ENCODE measurements at regions not wholly inside any gene's neighbourhood (a gene's known extent, or its start where the extent isn't known, plus 50 kb on each side); places are given as distances from the start of the nearest gene placed in this dataset.

DNA sequence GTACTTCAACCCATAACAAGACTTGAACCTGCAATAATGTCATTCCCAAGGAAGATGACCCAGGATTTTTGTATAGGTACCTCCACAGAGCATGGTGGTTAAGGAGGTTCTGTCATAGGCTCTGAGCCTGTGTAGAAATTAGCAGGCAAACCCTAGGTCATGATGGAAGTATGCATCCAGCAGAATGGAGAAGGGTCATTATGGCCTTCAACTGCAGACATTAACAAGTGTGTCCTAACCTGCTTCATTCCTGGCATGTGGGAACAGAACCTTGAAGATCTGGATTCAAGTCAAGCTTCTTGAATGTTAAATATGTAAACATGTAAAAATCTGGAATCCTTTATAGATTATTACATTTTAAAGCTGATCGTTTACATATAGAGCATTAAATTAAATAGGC is 116.2 kb upstream of the SLC38A4 start:
- H3K4me1 Mint-ChIP-seq (ENCODE audit: low read depth in 2 of 2) = no peaks in the 10 kb centered on the region
- no peaks in the 10 kb centered on the region for H3K9me3 Mint-ChIP-seq
- peaks cover 16 to 17% of the 10 kb centered on the region in 2 donors for H3K27me3 Mint-ChIP-seq
- no peak for DNase-seq
- no peak overlapping the region for H3K4me3 Mint-ChIP-seq
- H3K27ac Mint-ChIP-seq = no peak overlapping the region
- H3K36me3 Mint-ChIP-seq (ENCODE audit: insufficient read depth) = no peaks in the 10 kb centered on the region
- ATAC-seq (replicated peaks) = no peak

DNA sequence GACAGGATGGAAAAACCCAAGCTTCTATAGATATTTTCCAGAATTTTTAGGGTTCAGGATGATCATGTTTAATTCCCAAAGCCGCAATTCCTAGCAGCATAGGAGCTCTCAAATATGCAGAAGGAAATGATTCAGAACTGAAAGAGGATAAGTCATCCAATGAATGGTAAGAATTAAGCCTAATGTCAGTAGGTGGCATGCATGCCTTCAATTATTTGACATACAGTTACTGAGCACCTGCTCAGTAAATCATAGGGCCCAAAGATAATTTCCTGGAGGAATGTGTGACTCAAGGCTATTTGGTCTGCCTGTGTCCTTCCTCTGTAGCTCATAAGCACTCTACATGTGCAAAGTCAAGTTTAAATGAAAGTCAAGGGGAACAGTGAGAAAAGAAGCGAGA is 116.8 kb upstream of the SLC38A4 start:
- ATAC-seq (replicated peaks) = no peak
- H3K4me3 Mint-ChIP-seq = no peak overlapping the region
- H3K27me3 Mint-ChIP-seq = peaks cover 10 to 14% of the 10 kb centered on the region in 2 donors
- no peak for DNase-seq
- no peaks in the 10 kb centered on the region for H3K9me3 Mint-ChIP-seq
- no peaks in the 10 kb centered on the region for H3K36me3 Mint-ChIP-seq (ENCODE audit: insufficient read depth)
- H3K4me1 Mint-ChIP-seq (ENCODE audit: low read depth in 2 of 2) = no peaks in the 10 kb centered on the region
- H3K27ac Mint-ChIP-seq = no peak overlapping the region

DNA sequence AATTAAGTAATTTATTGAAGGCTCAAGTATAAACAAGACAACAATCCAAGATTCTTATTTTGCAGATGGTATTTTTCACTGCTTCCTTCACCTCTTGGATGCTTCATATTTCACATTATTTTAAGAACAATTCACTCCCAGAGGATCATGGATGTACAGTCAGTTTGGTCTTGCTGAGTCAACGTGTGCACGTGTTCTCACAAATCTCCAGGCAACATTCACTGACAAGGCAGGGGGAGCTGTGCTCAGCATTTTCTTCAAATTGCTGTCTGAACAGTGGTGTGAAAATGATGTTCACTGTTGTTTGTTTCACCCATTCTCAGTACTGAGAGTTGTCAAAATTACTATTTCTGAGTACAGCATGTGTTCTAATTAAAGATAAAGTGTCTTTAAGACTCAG is 118.3 kb upstream of the SLC38A4 start:
- no peak overlapping the region for H3K4me3 Mint-ChIP-seq
- ATAC-seq (replicated peaks) = no peak

DNA sequence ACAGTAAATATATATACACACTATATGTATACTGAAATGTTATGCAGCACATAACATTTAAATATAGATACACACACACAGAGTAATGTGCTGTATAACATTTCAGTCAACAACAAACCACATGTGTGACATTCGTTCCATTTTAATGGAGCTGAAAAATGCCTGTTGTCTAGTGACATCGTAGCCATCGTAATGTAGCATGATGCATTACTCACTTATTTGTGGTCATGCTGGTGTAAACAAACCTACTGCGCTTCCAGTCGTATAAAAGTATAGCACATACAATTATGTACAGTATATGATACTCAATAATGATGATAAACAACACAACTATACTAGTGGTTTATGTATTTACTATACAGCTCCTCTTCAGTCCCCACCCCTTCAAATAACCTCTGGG is 119.0 kb upstream of the SLC38A4 start:
- no peaks in the 10 kb centered on the region for H3K4me1 Mint-ChIP-seq (ENCODE audit: low read depth in 2 of 2)
- ATAC-seq (replicated peaks) (no peak), DNase-seq (no peak)
- peaks cover 0 to 7% of the 10 kb centered on the region in 2 donors for H3K27me3 Mint-ChIP-seq
- no peaks in the 10 kb centered on the region for H3K36me3 Mint-ChIP-seq (ENCODE audit: insufficient read depth)
- H3K9me3 Mint-ChIP-seq = no peaks in the 10 kb centered on the region
- no peak overlapping the region for H3K27ac Mint-ChIP-seq
- no peak overlapping the region for H3K4me3 Mint-ChIP-seq

More for the DNA sequence above, 118.3 kb upstream of the SLC38A4 start:
- Mint-ChIP-seq H3K36me3 (ENCODE audit: insufficient read depth) (no peaks in the 10 kb centered on the region), H3K9me3 (no peaks in the 10 kb centered on the region), H3K4me1 (ENCODE audit: low read depth in 2 of 2) (no peaks in the 10 kb centered on the region), H3K27ac (no peak overlapping the region), H3K27me3 (peaks cover 0 to 7% of the 10 kb centered on the region in 2 donors)
- no peak for DNase-seq

DNA sequence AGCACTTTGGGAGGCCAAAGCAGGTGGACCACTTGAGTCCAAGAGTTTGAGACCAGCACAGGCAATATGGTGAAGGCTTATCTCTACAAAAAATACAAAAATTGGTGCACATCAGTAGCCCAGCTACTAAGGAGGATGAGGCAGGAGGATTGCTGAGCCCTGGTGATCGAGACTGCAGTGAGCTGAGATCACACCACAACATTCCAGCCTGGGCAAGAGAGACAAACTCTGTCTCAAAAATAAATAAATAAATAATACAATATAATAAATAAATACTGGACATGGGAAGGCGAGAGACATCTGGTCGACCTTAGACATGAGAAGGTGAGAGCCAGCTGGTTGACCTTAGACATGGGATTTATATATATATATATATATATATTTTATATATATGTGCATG is 119.8 kb upstream of the SLC38A4 start:
- no peaks in the 10 kb centered on the region for H3K9me3 Mint-ChIP-seq
- no peak for ATAC-seq (replicated peaks)
- H3K36me3 Mint-ChIP-seq (ENCODE audit: insufficient read depth) = no peaks in the 10 kb centered on the region
- H3K4me1 Mint-ChIP-seq (ENCODE audit: low read depth in 2 of 2) = no peaks in the 10 kb centered on the region
- no peak for DNase-seq
- no peak overlapping the region for H3K27ac Mint-ChIP-seq
- H3K27me3 Mint-ChIP-seq = peaks cover 0 to 7% of the 10 kb centered on the region in 2 donors
- no peak overlapping the region for H3K4me3 Mint-ChIP-seq

DNA sequence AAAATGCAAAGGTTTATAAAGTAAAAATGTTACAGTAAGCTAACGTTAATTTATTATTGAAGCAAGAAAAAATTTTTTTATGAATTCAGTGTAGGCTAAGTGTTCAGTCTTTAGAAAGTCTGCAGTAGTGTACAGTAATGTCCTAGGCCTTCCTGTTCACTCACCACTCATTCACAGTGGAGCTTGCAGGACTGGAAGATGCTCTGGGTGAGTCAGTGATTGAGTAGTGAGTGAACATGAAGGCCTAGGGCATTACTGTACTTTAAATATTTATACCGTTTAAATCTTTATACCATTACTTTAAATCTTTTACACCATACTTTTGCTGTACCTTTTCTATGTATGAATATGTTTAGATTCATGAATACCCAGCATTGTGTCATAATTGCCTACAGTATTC is 120.3 kb upstream of the SLC38A4 start:
- ATAC-seq (replicated peaks) = no peak

DNA sequence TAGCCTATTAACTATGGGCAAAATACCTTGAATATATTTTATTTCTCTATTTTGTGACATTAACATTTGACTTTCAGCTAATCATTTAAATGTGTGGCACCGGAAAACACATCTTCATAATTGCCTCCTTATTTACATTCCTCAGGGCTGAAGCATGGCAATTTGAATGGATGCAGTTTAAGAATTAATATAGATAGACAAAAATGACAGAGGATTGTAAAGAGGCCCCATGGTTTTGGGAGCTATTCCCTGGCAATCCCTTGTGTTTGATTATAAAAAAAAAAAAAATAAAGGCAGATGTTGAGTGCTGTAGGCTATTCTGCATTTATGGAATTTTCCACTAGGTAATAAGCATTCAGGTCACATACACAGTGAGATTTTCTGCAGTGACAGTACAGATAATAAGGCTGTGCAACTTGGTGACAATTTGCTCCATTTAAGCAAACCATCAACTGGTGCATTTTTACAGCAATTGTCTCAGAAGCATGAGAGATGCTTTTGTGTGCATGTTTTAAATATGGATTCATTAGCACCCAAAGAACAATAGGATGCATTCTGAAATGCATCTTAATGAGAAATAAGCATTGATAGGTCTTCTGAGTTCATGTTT is 123.2 kb upstream of the SLC38A4 start:
- H3K4me3 Mint-ChIP-seq = no peak overlapping the region
- H3K4me1 Mint-ChIP-seq (ENCODE audit: low read depth in 2 of 2) = no peaks in the 10 kb centered on the region
- DNase-seq (no peak), ATAC-seq (replicated peaks) (no peak)
- no peaks in the 10 kb centered on the region for H3K9me3 Mint-ChIP-seq
- peaks cover 14 to 18% of the 10 kb centered on the region in 2 donors for H3K27me3 Mint-ChIP-seq
- H3K36me3 Mint-ChIP-seq (ENCODE audit: insufficient read depth) = no peaks in the 10 kb centered on the region
- H3K27ac Mint-ChIP-seq = no peak overlapping the region

More for the DNA sequence above, 120.3 kb upstream of the SLC38A4 start:
- Mint-ChIP-seq H3K4me3 (no peak overlapping the region), H3K27me3 (peaks cover 0 to 7% of the 10 kb centered on the region in 2 donors), H3K36me3 (ENCODE audit: insufficient read depth) (no peaks in the 10 kb centered on the region), H3K27ac (no peak overlapping the region), H3K4me1 (ENCODE audit: low read depth in 2 of 2) (no peaks in the 10 kb centered on the region), H3K9me3 (no peaks in the 10 kb centered on the region)
- DNase-seq = no peak

DNA sequence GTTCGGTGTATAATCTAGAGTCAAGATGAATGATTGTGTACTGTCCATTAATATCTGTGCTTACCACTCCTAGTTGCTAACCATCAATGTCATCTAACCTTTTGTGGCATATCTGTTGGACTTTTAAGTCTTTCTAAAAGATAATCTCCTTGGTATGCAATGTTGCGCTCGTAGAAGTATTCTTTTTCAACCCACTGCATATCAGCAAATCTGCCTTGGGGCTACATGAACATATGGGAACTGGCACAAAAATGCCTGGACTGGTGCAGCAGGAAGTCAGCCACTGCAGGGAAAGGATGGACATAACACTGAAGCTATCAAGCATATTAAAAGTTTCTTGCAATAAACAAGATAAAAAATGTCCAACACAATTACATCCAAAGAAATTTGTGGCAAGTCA is 124.3 kb upstream of the SLC38A4 start:
- no peaks in the 10 kb centered on the region for H3K9me3 Mint-ChIP-seq
- H3K4me3 Mint-ChIP-seq = no peak overlapping the region
- H3K4me1 Mint-ChIP-seq (ENCODE audit: low read depth in 2 of 2) = no peaks in the 10 kb centered on the region
- no peak overlapping the region for H3K27ac Mint-ChIP-seq
- no peaks in the 10 kb centered on the region for H3K36me3 Mint-ChIP-seq (ENCODE audit: insufficient read depth)
- peaks cover 19 to 26% of the 10 kb centered on the region in 2 donors for H3K27me3 Mint-ChIP-seq
- ATAC-seq (replicated peaks) (no peak), DNase-seq (no peak)

DNA sequence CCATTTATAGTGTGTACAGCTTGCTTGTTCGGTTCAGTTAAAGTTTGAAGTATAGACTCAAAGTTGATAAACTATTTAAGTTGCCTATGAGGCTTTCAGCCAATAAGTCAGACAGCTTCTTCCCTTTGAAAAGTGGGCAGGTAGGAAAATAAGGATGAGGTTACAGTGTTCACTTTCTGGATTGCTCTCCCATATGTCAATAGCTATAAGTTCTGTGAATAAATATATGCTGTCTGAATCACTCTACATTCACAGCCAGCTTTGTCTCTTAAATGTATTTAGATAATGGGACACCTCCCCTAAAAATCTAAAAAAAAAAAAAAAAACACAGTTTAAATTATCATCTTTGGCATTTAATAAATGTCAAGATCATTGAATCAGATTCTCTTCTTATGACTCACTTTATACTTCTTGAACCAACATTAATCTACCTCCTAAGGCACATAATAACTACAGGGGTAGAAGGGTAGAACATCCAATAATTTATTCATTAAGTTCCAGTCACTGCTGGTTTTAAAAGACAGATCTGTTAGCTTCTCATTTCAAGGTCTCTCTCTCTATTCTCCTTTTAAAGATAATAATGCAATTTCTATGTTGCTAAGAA is 126.4 kb upstream of the PCED1B start:
- Mint-ChIP-seq H3K9me3 (no peaks in the 10 kb centered on the region), H3K27ac (no peak overlapping the region)

DNA sequence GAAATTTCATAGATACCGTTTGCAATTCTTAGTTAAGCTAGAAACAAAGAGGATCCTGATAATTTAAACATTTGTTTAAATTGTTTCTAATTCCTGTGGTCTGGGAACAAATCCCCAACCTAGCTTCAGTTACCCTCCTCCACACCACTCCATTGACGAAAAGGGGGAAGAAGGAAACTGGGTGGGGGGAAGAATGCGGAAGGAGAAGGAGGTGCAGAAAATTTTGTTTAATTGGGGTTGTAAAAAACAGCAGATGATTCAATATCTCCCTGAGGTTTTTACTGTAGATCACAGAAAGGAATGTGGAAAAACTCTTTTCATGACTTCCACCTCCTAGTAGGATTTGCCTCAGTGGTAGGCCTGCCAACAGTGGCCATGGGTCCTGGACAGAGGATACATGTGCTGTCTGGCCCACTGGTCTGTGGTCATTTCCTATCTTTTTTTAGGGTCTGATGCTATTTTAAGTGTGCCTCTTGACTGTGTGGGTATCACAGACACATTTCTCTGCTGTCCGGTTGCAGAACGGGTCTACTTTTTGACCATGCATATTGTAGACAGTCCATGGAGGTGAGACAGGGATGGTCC is 122.9 kb upstream of the PCED1B start:
- Mint-ChIP-seq H3K9me3 (no peaks in the 10 kb centered on the region), H3K4me1 (ENCODE audit: low read depth in 2 of 2) (peaks cover 2 to 3% of the 10 kb centered on the region in 2 donors), H3K27ac (no peak overlapping the region), H3K36me3 (ENCODE audit: insufficient read depth) (no peaks in the 10 kb centered on the region), H3K27me3 (peaks cover 47 to 65% of the 10 kb centered on the region in 2 donors), H3K4me3 (no peak overlapping the region)
- ATAC-seq (replicated peaks) (no peak), DNase-seq (no peak)

More for the DNA sequence above, 126.4 kb upstream of the PCED1B start:
- Mint-ChIP-seq H3K4me3 (no peak overlapping the region), H3K36me3 (ENCODE audit: insufficient read depth) (no peaks in the 10 kb centered on the region), H3K4me1 (ENCODE audit: low read depth in 2 of 2) (peaks cover 2 to 3% of the 10 kb centered on the region in 2 donors), H3K27me3 (peaks cover 31 to 43% of the 10 kb centered on the region in 2 donors)
- ATAC-seq (replicated peaks) (no peak), DNase-seq (no peak)

DNA sequence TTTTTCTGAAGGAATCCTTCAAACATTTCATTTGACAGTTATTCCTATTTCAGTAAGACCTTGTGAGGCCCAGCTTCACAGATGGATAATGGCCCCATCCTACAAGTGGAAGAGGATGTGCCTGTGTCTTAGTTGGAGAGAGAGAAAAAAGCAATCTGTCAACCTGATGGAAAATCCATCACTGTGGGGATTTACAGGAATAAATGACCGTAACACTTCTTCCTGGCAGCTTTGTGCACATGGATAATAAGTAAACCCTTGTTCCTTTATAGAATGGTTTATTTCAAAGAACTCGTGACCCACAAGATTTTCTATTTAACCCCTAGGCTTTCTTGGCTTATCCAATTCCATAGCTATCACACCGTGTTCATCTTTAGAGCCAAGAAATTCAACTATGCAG is 121.4 kb upstream of the PCED1B start:
- peaks cover 41 to 57% of the 10 kb centered on the region in 2 donors for H3K27me3 Mint-ChIP-seq
- peaks cover 2 to 3% of the 10 kb centered on the region in 2 donors for H3K4me1 Mint-ChIP-seq (ENCODE audit: low read depth in 2 of 2)
- DNase-seq (no peak), ATAC-seq (replicated peaks) (no peak)
- no peak overlapping the region for H3K27ac Mint-ChIP-seq
- no peaks in the 10 kb centered on the region for H3K9me3 Mint-ChIP-seq
- H3K36me3 Mint-ChIP-seq (ENCODE audit: insufficient read depth) = no peaks in the 10 kb centered on the region
- no peak overlapping the region for H3K4me3 Mint-ChIP-seq

DNA sequence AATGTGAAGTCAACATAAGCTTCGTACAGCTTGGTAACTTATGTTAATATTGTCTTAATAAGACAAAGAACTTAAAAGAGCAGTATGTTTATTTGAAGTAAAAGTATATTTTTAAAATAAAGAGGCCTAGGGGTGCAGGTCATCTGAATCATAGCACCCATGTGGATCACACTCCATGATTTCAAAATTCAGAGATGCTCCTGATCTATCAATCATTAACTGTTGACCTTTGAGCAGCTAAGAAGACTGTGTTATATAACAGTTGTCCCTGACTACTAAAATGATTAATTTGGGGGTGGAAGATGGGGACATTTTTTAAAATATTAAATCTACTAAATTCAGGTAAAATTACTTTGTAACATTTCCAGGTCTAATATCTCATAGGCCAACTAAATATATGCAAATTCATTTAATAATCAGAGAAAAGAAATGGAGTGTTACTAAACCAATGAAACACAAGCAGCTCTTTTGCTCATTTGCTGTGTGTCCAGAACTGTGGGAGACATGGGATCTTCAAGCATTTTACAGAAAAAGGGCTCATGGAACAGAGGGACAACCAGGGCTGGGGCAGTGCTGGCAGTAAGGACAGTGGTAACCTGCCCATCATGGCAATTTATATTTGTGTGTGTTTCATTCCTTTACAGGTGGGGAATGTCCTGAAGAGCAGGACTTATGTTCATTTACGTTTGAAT is 120.7 kb upstream of the PCED1B start:
- H3K27ac Mint-ChIP-seq = no peak overlapping the region
- peaks cover 2 to 3% of the 10 kb centered on the region in 2 donors for H3K4me1 Mint-ChIP-seq (ENCODE audit: low read depth in 2 of 2)
- H3K27me3 Mint-ChIP-seq = peaks cover 35 to 52% of the 10 kb centered on the region in 2 donors
- ATAC-seq (replicated peaks) (no peak), DNase-seq (no peak)
- no peak overlapping the region for H3K4me3 Mint-ChIP-seq
- H3K36me3 Mint-ChIP-seq (ENCODE audit: insufficient read depth) = no peaks in the 10 kb centered on the region
- H3K9me3 Mint-ChIP-seq = no peaks in the 10 kb centered on the region

DNA sequence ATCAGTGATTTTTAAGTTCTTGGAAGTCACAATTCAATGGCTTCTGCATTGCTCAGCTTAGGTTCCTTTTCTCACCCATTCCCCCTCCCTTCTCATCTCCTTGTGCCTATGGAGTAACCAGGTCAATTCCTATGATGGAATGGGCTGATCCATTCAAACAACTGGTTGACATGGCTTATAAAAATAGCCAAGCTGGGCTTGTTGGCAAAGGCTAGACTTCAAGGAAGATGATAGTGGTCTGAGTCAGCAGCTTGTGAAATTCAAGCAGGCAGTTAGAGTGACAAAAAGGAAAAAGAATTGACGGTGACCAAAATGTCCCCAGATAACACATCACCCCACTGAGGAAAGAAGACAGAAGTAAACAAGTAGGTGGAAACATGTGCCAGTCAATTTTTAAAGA is 119.9 kb upstream of the PCED1B start:
- ATAC-seq (replicated peaks) (no peak), DNase-seq (no peak)
- H3K9me3 Mint-ChIP-seq = no peaks in the 10 kb centered on the region
- no peaks in the 10 kb centered on the region for H3K36me3 Mint-ChIP-seq (ENCODE audit: insufficient read depth)
- H3K4me1 Mint-ChIP-seq (ENCODE audit: low read depth in 2 of 2) = peaks cover 2 to 3% of the 10 kb centered on the region in 2 donors
- H3K27me3 Mint-ChIP-seq = peaks cover 30 to 52% of the 10 kb centered on the region in 2 donors
- no peak overlapping the region for H3K4me3 Mint-ChIP-seq
- H3K27ac Mint-ChIP-seq = no peak overlapping the region

DNA sequence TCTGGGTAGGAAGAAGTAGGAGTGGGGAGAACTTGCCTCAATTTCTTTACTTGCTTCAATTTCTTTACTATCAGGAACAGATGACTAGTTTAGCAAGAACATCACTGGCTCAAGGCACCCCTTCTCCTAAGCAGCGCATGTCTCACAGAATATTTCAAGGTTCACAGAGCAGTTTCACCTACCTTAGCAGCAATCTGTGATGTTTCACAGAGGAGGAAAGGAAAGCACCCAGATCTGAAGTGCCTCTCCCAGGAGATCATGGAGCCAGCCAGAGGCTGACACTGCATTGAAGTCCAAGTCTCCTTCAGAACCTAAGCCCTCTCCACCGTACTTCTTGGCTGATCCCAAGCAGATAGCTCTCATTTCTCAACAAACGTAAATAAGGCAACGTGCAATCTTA is 118.7 kb upstream of the PCED1B start:
- no peak for ATAC-seq (replicated peaks)
- peaks cover 2 to 3% of the 10 kb centered on the region in 2 donors for H3K4me1 Mint-ChIP-seq (ENCODE audit: low read depth in 2 of 2)
- DNase-seq = no peak
- H3K27ac Mint-ChIP-seq = no peak overlapping the region
- H3K4me3 Mint-ChIP-seq = no peak overlapping the region
- no peaks in the 10 kb centered on the region for H3K9me3 Mint-ChIP-seq
- H3K36me3 Mint-ChIP-seq (ENCODE audit: insufficient read depth) = no peaks in the 10 kb centered on the region
- peaks cover 29 to 50% of the 10 kb centered on the region in 2 donors for H3K27me3 Mint-ChIP-seq
